Fibroblast of skin of abdomen (primary cell): ENCODE measurements at regions not wholly inside any gene's neighbourhood (a gene's known extent, or its start where the extent isn't known, plus 50 kb on each side); places are given as distances from the start of the nearest gene placed in this dataset.
"Not testable (repeated sequence)": the region's sequence is repeated elsewhere in the genome, so short reads cannot be mapped to it uniquely, and the experiment has no call there.

ENCODE experiments used
- DNase-seq: peaks from one replicate; pipeline ENCODE4 v3.0.0-alpha.2; 2013

DNA sequence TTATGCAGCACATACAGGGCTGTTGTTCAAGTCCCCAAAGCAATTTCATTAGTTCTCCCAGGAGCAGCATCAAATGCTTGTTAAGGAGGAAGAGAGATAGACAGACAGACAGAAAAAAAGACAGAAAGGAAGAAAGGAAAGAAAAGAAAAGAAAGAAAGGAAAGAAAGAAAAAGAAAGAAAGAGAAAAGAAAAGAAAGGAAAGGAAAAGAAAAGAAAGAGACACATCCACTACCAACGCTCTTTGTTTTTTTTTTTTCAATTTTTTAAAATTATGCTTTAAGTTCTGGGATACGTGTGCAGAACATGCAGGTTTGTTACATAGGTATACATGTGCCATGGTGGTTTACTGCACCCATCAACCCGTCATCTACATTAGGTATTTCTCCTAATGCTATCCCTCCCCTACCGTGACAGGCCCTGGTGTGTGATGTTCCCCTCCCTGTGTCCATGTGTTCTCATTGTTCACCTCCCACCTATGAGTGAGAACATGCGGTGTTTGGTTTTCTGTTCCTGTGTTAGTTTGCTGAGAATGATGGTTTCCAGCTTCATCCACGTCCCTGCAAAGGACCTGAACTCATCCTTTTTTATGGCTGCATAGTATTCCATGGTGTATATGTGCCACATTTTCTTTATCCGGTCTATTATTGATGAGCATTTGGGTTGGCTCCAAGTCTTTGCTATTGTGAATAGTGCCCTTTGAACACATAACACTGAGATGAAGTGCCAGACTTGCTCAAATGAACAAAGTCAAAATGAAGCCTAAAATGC is 119.0 kb upstream of the ZNF521 start:
- DNase-seq, result not testable (repeated sequence)

DNA sequence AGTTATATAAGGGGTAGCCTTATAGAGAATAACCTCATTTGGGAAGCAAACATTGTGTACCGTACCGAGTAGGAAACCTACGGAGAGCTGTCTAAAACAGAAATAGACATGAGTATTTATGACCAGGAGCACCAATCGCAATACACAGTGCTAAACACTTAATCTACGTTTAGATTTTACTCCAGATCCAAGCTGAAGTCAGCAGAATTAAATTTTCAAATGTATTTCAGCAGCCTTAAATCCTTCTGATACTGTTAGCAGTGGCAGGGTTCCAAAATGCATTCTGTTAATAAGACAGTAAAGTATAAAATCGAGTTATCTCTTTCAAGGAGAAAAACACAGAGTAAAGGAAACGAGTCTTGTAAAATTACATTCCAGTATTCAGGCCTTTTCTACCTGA is 118.1 kb upstream of the ZNF521 start:
- DNase-seq, result no peak

DNA sequence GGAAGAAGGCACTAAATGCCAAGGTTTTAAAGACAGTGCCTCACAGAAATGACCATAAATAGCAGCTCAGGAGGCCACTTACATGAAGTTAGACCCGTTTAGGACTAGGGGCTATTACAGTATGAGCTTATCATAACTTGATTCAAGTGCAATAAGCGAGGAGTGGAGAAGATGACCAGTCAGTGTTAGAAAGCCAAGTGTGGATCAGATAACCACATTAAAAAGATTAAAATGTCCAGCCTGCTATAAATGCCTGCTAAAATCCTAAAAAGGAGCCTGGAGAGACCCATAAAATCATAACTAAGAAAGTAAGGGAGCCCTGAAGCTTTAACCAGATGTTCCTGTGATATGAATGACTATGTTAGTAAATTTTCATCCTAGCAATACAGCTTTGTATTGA is 117.5 kb upstream of the ZNF521 start:
- no peak for DNase-seq

DNA sequence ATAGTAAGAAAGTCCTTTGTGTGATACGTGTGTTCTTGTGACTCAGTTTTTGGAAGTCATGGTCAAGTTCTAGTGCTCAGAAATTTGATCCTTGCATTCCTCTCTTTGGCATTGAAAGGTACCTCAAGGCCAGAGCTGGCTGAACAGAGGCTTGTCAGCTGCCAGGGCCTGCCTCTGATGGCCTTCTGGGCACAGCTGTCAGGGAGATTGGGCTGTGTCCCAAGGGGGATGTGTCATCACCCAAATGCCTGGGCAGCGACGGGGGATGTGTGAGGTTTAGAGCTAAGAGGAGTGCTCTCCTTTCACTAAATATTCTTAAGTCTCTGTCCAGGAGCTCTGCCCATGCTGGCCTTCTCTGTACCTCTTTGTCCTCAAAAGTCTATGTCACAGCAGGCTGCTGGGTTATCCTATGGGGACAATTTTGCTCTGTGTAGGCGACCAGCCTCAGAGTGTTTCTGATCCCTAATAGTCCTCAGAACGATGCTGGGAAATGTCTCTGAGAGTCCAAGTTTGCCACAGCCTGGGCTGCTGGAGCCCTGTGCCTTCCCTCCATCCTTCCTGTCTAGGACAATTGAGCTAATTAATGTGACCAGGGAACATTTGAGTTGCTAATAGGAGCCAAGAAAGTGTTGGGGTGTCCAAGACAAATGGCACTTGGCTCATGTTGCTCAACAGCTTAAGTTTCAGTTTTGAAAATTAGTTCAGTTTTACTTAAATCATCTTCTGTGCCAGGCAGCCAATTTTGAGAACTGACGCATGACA is 115.4 kb upstream of the ZNF521 start:
- DNase-seq, result peak; percentile 53

DNA sequence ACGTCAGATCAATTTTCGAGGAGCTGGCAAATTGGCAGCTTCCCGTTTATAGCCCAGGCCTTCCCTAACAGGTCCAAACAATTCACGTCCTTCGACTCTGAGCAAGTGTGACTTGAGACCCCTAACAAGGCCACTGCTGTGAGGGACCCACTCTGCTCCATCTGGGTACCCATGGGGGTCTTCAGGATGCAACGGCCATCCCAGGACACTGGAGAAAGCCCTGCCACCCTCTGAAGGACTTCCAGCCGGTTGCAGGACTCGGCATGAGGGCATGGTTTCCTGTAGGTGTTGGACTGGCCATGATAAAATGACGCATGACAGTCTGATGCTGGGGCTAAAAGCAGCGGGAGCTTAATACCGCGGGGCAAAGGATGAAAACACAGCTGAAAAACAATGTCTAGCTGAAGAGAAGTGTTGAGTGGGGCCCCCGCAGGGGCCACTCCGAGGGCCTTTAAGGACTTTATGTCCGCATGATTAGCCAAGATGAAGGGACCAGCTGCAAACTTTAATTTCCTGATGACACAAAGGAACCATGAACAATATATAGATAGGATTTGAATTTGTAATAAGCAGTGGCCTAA is 113.3 kb upstream of the ZNF521 start:
- DNase-seq, result no peak

DNA sequence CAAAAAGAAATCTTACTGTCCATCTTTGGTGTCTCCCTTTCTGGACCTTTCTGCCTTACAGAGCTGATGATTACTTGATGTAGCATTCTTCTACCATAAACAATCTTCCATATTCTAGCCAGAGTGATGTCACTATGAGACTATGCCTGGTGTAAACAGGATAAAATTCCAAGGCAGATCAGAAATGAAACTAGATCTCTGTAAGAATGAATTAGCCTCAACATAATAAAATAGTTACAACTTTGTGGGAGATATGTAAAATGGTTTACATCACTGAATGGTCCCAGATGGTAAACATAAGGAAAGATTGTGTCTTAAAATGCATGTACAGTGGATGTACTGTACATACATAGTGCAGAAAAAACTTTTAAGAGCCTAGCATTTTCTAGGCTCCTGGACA is 112.3 kb upstream of the ZNF521 start:
- DNase-seq, result peak; percentile 83

DNA sequence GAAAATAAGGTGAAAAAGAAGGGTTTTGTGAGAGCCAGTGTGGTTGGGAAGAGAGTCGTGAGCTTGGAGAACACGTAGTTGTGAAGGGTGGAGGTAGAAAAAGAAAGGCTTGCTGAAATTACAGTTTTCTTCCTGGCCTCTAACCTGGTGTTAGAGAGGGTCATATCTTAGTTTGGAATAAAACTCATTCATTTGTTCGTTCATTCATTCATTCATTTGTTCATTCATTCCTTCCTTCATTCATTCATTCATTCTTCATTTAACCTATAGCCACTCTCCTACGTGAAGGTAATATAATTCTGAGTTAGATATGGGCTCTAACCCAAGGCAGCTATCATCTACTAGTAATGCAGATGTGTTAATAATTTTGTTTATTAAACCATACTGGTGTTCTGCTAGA is 111.8 kb upstream of the ZNF521 start:
- DNase-seq, result no peak

DNA sequence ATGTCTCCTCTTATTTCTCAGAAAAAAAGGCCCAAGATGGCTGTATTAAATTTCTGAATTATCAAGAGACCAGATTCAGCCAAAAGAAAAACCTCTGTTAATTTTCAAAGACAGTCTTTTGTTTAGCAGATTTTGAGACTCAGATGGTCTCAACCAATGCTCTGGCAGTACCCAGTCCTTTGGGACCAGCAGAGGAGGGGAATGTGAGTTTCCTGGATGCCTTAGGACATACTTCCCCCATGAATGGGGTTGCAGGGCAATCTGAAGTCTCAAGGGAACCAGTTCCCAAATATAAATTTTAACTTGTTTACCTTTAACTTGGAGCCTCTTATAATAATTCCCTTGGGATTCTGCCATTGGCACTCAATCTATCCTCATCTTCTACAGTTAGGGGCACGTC is 107.8 kb upstream of the ZNF521 start:
- DNase-seq, result no peak

DNA sequence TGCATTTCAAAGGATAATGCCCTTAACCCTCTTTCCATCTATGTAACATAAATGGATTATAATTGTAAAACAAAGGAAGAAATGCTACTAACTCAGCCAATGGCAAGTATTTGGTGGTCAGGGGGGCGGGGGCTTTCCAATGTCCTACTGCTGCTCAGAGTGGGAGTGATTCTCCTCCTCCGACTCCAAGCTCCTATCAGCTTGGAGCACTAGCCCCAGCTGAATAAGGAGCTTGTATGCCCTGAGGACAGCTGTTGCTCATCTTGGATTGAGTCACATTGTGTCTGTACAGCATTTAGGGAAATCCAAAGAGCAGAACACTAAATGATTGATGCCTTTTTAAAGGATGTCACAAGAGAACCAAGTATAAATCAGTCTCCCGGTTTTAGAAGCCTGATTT is 105.6 kb upstream of the ZNF521 start:
- peak; percentile 78 for DNase-seq

DNA sequence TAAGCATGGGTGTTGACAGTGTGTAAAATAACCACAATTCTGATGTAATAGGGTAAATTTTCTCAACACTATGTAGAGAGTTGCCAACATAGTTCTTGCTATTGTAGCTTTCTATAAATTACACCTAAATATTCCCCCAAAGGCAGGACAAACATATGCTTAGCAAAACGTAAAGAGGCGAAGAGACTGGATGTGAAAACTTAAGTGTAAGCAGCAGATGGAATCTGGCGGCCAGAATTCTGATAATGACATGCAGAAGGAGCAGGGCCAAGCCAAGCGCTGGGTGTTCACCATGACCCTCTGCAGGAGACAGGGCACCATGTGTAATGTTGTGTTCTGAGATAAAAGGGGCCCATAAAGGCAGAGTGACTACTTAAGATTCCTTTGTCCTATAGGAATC is 105.2 kb upstream of the ZNF521 start:
- peak; percentile 80 for DNase-seq

DNA sequence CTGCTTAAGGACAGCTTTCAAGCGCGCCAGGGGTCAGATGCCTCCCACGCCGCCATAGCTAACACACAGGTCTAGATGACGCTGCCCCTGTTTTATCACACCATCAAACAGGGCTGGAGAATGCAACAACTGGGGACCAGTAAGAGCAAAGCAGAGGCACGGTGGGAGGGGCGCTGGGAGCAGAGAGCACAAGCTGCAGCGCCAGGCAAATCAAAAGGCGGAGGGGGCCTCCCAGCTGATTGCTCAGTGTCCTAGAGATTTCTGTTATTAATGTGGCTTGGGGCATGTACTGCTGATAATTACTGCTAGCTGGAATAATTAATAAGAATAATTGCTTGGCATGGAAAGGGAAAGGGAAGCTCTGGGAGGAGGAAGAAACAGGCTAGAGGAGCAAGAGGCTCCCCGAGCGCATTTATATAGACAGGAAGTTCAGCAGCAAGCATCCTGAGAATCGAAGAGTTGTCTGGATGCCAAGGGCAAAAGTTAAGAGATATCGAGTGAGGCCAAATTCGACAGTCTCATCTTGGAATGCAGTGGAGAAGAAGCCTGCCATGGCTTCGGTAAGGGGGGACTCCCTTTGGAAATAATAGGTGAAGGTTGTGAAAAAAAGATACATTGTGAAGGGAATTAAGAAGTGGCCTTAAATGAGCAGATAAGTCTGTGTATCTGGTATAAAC is 104.5 kb upstream of the ZNF521 start:
- DNase-seq, result no peak

DNA sequence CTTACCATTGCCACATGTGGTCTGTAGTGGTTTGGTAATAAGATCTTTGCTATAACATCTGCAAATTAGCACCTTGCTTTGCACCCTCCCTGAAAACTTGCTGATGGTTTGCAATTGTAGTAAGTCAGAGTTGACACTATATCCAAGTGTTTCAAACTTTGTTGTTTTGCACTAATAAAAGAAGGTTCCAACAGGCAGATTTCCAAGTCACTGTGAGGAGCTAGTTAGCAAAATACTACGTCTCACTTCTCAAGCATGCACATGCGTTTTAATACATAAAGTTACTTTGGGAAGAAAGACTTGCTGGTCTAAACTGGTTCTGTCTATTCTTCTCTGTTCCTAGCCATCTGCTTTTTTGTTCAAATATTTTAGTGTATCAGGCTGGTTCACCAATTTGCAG is 103.7 kb upstream of the ZNF521 start:
- no peak for DNase-seq

DNA sequence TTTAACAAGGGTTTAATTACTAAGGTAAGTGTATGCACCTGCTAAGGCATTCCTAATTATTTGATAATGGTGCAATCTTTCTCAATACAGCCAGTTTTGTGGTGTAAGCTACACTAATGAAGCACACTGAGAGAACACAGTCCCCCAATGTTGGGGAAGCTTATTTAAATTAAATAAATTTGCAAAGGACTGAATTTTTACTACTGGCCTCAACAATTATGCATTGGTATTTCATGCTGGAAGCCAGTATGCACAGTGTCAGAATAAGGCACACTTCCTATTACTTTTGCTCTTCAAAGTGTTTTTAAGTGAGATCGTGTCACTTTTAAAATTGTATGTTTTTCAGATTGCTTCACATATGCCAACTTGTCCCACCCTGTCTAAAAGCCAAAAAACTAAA is 103.2 kb upstream of the ZNF521 start:
- no peak for DNase-seq

DNA sequence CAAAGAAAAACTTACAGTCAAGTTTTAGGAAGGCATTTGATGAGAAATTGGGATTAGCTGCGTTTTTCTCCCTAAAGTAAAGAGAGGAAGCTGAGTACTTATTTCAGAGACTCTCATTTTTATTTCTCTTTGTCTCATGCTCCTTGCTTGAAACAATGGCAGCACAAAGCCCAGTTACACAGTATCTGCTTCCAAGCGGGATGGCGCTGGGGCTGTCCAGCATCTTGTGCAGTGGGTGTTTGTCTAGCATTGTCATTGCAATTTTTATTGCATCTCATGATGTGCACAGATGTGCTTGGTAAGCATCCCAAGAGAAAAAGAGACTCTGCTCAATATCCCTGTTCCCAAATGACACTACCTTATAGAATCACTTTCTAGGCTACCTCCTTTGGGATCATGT is 102.8 kb upstream of the ZNF521 start:
- no peak for DNase-seq

DNA sequence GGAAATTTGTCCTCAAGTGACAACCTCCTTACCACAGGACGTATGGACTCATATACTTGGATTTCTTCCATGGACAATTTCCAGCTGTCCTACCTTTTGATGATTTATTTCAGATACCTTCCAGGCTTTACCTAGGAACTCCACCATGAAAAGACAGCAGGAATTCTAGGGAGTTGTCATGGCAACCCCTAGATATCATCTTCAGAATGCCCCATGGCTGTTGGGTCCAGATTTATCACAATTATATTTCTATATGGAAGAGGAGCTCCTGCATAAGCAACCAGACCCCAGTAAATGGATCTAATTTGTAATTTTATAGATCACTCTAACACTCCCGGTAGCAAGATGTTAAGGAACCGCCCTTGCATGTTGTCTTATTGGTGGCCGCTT is 102.3 kb upstream of the ZNF521 start:
- no peak for DNase-seq

DNA sequence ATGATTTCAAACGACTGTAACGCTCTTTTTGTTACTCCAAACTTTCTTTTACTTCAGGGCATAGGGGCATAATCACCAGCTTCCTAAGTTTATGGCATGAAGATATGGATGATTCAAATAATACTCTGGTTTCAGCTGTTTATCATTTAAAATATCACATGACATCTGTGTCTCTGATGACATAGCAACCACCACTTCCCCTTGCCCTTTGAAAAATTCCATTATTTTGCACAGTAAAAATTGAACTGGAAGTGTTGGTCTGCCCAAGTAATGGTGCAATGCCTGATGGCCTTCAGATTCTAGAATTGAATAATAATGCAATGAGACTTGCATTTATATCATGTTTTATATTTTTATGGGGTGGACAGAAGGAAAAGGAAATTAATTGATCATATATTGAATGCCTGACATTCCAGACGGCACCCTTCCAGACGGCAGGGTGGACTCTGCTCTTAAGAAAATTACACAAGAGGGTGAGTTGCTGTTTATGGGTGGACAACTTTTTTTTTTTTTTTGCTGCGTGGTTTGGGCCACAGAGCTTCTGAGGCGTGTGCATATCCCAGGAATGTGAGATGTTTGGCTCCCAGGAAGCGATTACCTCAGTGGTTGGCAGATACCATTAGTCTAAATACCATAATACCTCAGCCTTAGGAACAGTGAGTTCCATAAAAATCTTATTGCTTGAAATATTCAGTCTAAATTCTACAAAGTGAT is 101.7 kb upstream of the ZNF521 start:
- DNase-seq, result peak; percentile 86

DNA sequence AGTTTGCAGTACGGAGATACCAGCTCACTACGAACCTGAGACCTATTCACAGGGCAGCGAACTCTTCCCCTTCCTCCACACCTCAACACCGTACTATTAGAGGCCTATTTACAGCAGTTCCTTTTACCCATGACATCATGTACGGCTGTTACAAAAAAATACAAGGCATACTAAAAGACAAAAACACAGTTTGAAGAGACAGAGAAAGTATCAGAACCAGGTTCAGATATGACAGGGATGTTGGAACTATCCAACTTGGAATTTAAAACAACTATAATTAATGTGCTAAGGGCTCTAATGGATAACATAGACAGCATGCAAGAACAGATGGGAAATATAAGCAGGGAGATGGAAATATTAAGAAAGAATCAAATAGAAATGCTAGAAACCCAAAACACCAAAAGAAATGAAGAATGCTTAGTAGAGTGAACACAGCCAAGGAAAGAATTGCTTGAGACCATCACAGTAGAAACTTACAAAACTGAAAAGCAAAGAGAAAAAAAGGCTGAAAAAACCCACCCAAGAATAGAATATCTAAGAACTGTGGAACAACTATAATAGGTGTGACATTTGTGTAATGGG is 99.2 kb upstream of the ZNF521 start:
- DNase-seq, result no peak

DNA sequence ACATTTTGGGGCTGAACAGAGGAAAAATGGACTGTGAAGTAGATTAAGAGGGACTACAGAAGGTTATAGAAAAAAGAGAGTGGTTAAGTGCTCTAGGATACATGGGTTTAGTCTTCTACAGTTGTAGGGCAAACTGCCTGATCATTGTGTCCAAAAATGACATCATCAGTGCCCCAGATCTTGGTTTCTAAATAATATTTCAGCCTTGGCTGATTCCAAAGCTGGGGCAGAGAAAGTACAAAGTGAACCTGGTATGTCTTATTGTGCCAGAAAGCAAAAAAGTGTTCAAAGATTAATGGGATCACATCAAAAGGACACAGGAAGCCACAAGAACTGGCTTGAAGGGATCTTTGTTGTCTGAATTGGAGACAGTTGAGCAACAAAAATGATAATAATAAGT is 97.1 kb upstream of the ZNF521 start:
- no peak for DNase-seq

DNA sequence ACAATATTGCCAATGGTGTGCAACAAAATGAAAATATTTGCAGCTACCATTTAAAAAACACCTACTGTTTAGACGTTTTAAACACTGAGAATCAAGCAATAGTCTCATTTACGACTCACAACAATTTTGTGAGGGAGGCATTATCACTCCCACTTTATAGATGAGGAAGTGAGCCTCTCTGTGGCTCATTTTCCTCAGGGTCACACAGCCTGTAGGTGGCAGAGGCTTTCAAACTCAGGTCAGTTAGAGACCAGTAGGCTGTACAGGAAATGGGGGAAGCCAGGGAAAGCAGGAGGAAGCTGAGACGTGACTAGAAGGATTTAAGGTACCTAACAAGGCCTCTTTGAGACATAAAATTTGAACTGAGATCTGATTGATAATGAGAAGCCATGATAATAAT is 95.0 kb upstream of the ZNF521 start:
- no peak for DNase-seq

DNA sequence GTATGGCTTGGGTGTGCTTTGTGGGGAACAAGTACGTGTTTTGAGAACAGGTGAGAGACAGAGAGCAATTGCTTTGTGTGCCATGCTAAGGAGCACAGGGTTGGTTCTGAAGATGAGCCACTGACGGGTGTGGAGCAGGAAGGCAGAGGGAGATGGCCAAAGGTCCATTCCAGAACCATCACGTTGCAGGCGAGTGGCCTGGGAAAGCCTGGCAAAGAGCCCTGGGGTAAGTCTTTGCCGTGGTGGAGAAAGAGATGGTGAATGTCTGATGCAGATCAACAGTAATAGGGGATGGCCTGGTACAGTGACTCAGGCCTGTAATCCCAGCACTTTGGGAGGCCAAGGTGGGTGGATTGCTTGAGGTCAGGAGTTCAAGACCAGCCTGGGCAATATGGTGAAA is 93.5 kb upstream of the ZNF521 start:
- no peak for DNase-seq

DNA sequence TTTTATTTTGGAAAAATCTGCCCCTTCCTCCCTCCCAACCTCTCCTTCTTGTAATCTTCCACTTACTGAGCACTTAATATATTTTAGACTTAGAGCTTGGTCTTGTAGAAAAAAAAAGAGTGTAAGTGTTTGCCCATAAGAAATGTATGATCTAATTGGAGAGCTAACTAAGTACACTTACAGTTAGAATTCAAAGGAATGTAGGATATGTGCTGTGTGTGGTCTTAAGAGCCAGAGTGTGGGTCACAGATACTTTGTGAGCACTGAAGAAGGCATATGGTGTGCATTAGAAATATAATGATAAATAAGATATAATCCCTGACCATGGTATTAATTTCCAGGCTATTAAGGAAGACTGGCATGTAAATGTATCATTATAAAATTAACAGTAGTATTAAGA is 91.8 kb upstream of the ZNF521 start:
- DNase-seq, result peak; percentile 73

DNA sequence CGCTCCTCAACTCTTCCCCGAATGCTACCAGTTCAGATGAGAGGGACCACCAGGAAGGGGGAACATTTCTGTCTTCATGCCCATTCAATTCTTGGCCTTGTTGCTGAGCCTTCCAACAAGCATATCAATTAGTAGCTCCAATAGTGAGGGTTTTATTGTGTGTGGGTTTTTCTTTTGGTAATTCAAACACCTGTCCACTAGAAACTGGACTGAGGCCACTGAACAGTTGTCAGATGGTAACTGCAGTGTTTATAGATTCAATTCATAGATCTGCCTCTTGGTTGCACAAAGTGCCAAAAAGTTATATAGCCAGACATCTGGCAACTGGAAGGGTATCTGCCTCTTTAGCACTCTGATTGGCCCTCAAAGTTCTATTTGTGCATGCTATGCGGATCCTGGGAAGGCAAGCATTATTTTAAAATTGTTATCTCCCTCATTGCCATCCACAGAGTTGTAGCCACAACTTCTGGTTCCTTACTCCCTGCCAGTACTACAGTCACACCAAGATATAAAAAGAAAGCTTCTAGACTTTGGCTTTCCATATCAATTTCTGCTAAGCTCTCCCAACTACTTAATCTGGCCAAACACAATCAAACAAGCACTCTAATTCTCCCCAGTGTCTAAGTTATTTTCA is 83.3 kb upstream of the ZNF521 start:
- no peak for DNase-seq
